Astrocyte (in vitro differentiated cells and primary cell): ENCODE measurements at regions not wholly inside any gene's neighbourhood (a gene's known extent, or its start where the extent isn't known, plus 50 kb on each side); places are given as distances from the start of the nearest gene placed in this dataset.

Experiments
- DNase-seq: peaks from one replicate; pipeline ENCODE4 v3.0.0-alpha.2; 2010; ENCODE audit warnings: low read depth
- FAIRE-seq: peaks from 2 replicates; lab custom pipeline; 2011; peaks lifted over from hg19 to GRCh38; lab: Jason Lieb, UNC
- H2AFZ ChIP-seq: 2 replicates; pipeline ENCODE4 v1.6.0; 2012; ENCODE audit warnings: low read depth, low read length, inconsistent platforms
- H3K27ac ChIP-seq: 2 replicates; pipeline ENCODE4 v1.5.1; 2011; ENCODE audit warnings: low read depth, low read length, inconsistent platforms
- H3K27me3 ChIP-seq: 2 replicates; pipeline ENCODE4 v1.6.0; 2011; ENCODE audit warnings: low read length, inconsistent platforms; ENCODE audit not compliant: insufficient read depth
- H3K36me3 ChIP-seq: 2 replicates; pipeline ENCODE4 v1.5.1; 2011; ENCODE audit warnings: low read length, inconsistent platforms; ENCODE audit not compliant: insufficient read depth
- H3K4me1 ChIP-seq: 2 replicates; pipeline ENCODE4 v1.5.1; 2011; ENCODE audit warnings: low read length, inconsistent platforms; ENCODE audit not compliant: insufficient read depth
- H3K4me2 ChIP-seq: 2 replicates; pipeline ENCODE4 v1.6.0; 2012; ENCODE audit warnings: low read length, inconsistent platforms
- H3K4me3 ChIP-seq: 2 replicates; pipeline ENCODE4 v1.5.1; 2011; ENCODE audit warnings: low read depth, mild to moderate bottlenecking, low read length, inconsistent platforms; ENCODE audit not compliant: insufficient read depth
- H3K79me2 ChIP-seq: 2 replicates; pipeline ENCODE4 v1.6.0; 2012; ENCODE audit warnings: mild to moderate bottlenecking, low read length, inconsistent platforms; ENCODE audit not compliant: insufficient read depth
- H3K9ac ChIP-seq: 2 replicates; pipeline ENCODE4 v1.6.0; 2012; ENCODE audit warnings: mild to moderate bottlenecking, low read length, inconsistent platforms
- H3K9me3 ChIP-seq: 2 replicates; pipeline ENCODE4 v1.5.1; 2012; ENCODE audit warnings: low read depth, mild to moderate bottlenecking, low read length, inconsistent platforms; ENCODE audit not compliant: insufficient read depth
- H4K20me1 ChIP-seq: 2 replicates; pipeline ENCODE4 v1.6.0; 2012; ENCODE audit warnings: low read length, inconsistent platforms; ENCODE audit not compliant: insufficient read depth
- H3K27ac Mint-ChIP-seq: one replicate; pipeline ENCODE4 v1.8.0; 2021; ENCODE audit warnings: mild to moderate bottlenecking, mixed read lengths; ENCODE audit not compliant: unreplicated experiment
- H3K27me3 Mint-ChIP-seq: one replicate; pipeline ENCODE4 v1.8.0; 2021; ENCODE audit warnings: low read depth, mixed read lengths; ENCODE audit not compliant: unreplicated experiment
- H3K36me3 Mint-ChIP-seq: one replicate; pipeline ENCODE4 v1.8.0; 2021; ENCODE audit warnings: low read depth, mixed read lengths; ENCODE audit not compliant: unreplicated experiment
- H3K4me1 Mint-ChIP-seq: one replicate; pipeline ENCODE4 v1.8.0; 2021; ENCODE audit warnings: low read depth, mixed read lengths; ENCODE audit not compliant: unreplicated experiment
- H3K4me3 Mint-ChIP-seq: one replicate; pipeline ENCODE4 v1.8.0; 2021; ENCODE audit warnings: mild to moderate bottlenecking, moderate library complexity, mixed read lengths; ENCODE audit not compliant: unreplicated experiment
- H3K9me3 Mint-ChIP-seq: one replicate; pipeline ENCODE4 v1.8.0; 2021; ENCODE audit warnings: mild to moderate bottlenecking, mixed read lengths; ENCODE audit not compliant: unreplicated experiment
- CTCF ChIP-seq: IDR thresholded peaks from 2 replicates; pipeline ENCODE4 v1.5.1; 2011; ENCODE audit warnings: low read depth, mild to moderate bottlenecking, inconsistent platforms, low read length, moderate library complexity; ENCODE audit not compliant: insufficient read depth
- EZH2 ChIP-seq: IDR thresholded peaks from 2 replicates; pipeline ENCODE4 v1.6.1; 2012; ENCODE audit warnings: mild to moderate bottlenecking, low read length, inconsistent platforms; ENCODE audit not compliant: insufficient read depth

- no peaks in the 10 kb centered on the region for H3K9me3 ChIP-seq
- no peak overlapping the region for H3K9ac ChIP-seq
- no peaks in the 10 kb centered on the region for H3K9me3 Mint-ChIP-seq
- FAIRE-seq = no peak
- H4K20me1 ChIP-seq = no peaks in the 10 kb centered on the region
- no peak for DNase-seq
- no peaks in the 10 kb centered on the region for H3K4me1 ChIP-seq
- no peak overlapping the region for H3K27ac Mint-ChIP-seq
- H3K4me3 Mint-ChIP-seq = no peak overlapping the region
- H3K4me3 ChIP-seq = no peak overlapping the region
- no peaks in the 10 kb centered on the region for H3K27me3 Mint-ChIP-seq
- no peak overlapping the region for H2AFZ ChIP-seq
- no peaks in the 10 kb centered on the region for H3K36me3 Mint-ChIP-seq
- no peak overlapping the region for H3K4me2 ChIP-seq
- no peaks in the 10 kb centered on the region for H3K4me1 Mint-ChIP-seq
- H3K36me3 ChIP-seq = no peaks in the 10 kb centered on the region
- no peaks in the 10 kb centered on the region for H3K27me3 ChIP-seq
- TF ChIP-seq CTCF (no peak), EZH2 (no peak)
- no peaks in the 10 kb centered on the region for H3K79me2 ChIP-seq
- no peak overlapping the region for H3K27ac ChIP-seq
These were observed 988.7 kb downstream of the HACE1 start for GRCh38 chr6:103870970-103871369.

- no peak for FAIRE-seq
- H4K20me1 ChIP-seq = no peaks in the 10 kb centered on the region
- no peaks in the 10 kb centered on the region for H3K27me3 Mint-ChIP-seq
These were observed 997.4 kb downstream of the HACE1 start for GRCh38 chr6:103862297-103862696.

More at GRCh38 chr6:103862297-103862696, 997.4 kb downstream of the HACE1 start:
- Mint-ChIP-seq H3K4me3 (no peak overlapping the region), H3K4me1 (no peaks in the 10 kb centered on the region), H3K27ac (no peak overlapping the region), H3K9me3 (no peaks in the 10 kb centered on the region), H3K36me3 (no peaks in the 10 kb centered on the region)
- no peak overlapping the region for H2AFZ ChIP-seq
- no peak overlapping the region for H3K4me2 ChIP-seq
- no peaks in the 10 kb centered on the region for H3K27me3 ChIP-seq
- H3K36me3 ChIP-seq = no peaks in the 10 kb centered on the region
- no peaks in the 10 kb centered on the region for H3K79me2 ChIP-seq
- no peak overlapping the region for H3K4me3 ChIP-seq
- no peak overlapping the region for H3K27ac ChIP-seq
- H3K9me3 ChIP-seq = no peaks in the 10 kb centered on the region
- H3K9ac ChIP-seq = no peak overlapping the region
- no peaks in the 10 kb centered on the region for H3K4me1 ChIP-seq
- no peak for TF ChIP-seq EZH2
- no peak for TF ChIP-seq CTCF
- no peak for DNase-seq
